SU-DHL-6 (cell line): ENCODE measurements at regions not wholly inside any gene's neighbourhood (a gene's known extent, or its start where the extent isn't known, plus 50 kb on each side); places are given as distances from the start of the nearest gene placed in this dataset.

Experiments
- H2AFZ ChIP-seq: fragments of 200-600 bp; sonication (generic); 2 replicates; pipeline ENCODE4 v1.6.1; 2014; ENCODE audit warnings: low read depth, mild to moderate bottlenecking, moderate library complexity, mixed read lengths, antibody characterized with exemption, low read length; ENCODE audit not compliant: severe bottlenecking
- H3F3A ChIP-seq: fragments of 200-600 bp; shearing (Covaris generic); 2 replicates; pipeline ENCODE4 v1.6.0; 2016; ENCODE audit warnings: antibody characterized with exemption, mild to moderate bottlenecking; ENCODE audit not compliant: insufficient read depth
- H3K27ac ChIP-seq: fragments of 200-600 bp; sonication (generic); 2 replicates; pipeline ENCODE4 v1.5.1; 2016; ENCODE audit warnings: low read depth, mild to moderate bottlenecking, low read length, moderate library complexity, mixed read lengths
- H3K27me3 ChIP-seq: fragments of 200-600 bp; sonication (generic), shearing (Covaris generic); 2 replicates; pipeline ENCODE4 v1.6.0; 2014; ENCODE audit warnings: mild to moderate bottlenecking, low read length
- H3K36me3 ChIP-seq: fragments of 200-600 bp; sonication (generic); 2 replicates; pipeline ENCODE4 v1.6.1; 2014; ENCODE audit warnings: mild to moderate bottlenecking, low read length, mixed read lengths
- H3K4me2 ChIP-seq: fragments of 300-600, 200-600 bp; shearing (Covaris generic), sonication (generic); 2 replicates; pipeline ENCODE4 v1.6.0; 2014; ENCODE audit warnings: low read length, low read depth, mild to moderate bottlenecking; ENCODE audit not compliant: poor library complexity, severe bottlenecking
- H3K4me3 ChIP-seq: fragments of 200-600 bp; sonication (generic); 2 replicates; pipeline ENCODE4 v1.5.1; 2014; ENCODE audit warnings: antibody characterized with exemption, low read length, mild to moderate bottlenecking, mixed read lengths; ENCODE audit not compliant: insufficient read depth, poor library complexity, severe bottlenecking
- H3K79me2 ChIP-seq: fragments of 200-600 bp; sonication (generic); 2 replicates; pipeline ENCODE4 v1.6.1; 2014; ENCODE audit warnings: mild to moderate bottlenecking, low read length, moderate library complexity; ENCODE audit not compliant: insufficient read depth
- H3K9ac ChIP-seq: fragments of 200-600 bp; sonication (generic); 2 replicates; pipeline ENCODE4 v1.7.0; 2014; ENCODE audit warnings: mild to moderate bottlenecking, low read length
- H3K9me2 ChIP-seq: fragments of 200-600 bp; sonication (generic); replicated peaks from 2 replicates; pipeline ENCODE4 v1.6.1; 2014; ENCODE audit warnings: low read length; ENCODE audit not compliant: insufficient read depth
- H3K9me3 ChIP-seq: fragments of 200-600 bp; sonication (generic); 2 replicates; pipeline ENCODE4 v1.6.1; 2014; ENCODE audit warnings: low read length, mixed read lengths; ENCODE audit not compliant: insufficient read depth
- H4K20me1 ChIP-seq: fragments of 200-600 bp; sonication (generic); 2 replicates; pipeline ENCODE4 v1.6.1; 2014; ENCODE audit warnings: low read depth, mild to moderate bottlenecking, antibody characterized with exemption, low read length, moderate library complexity, mixed read lengths
- CTCF ChIP-seq: fragments of 200-600 bp; sonication (generic); IDR thresholded peaks from one replicate; pipeline ENCODE4 v1.5.1; 2017; ENCODE audit warnings: antibody characterized with exemption, mild to moderate bottlenecking, low read length, moderate library complexity; ENCODE audit not compliant: insufficient read depth, poor library complexity, severe bottlenecking
- EZH2phosphoT487 ChIP-seq: fragments of 200-600 bp; sonication (generic), shearing (Covaris generic); conservative IDR thresholded peaks from 2 replicates; pipeline ENCODE4 v1.6.1; 2018; ENCODE audit warnings: mild to moderate bottlenecking, antibody characterized with exemption, low read length, moderate library complexity, mixed read lengths

- no peaks in the 10 kb centered on the region for H3K36me3 ChIP-seq
- TF ChIP-seq CTCF (no peak), EZH2phosphoT487 (no peak)
- H4K20me1 ChIP-seq, result no peaks in the 10 kb centered on the region
- no peaks in the 10 kb centered on the region for H3K9me3 ChIP-seq
- no peak overlapping the region for H3K9ac ChIP-seq
- no peak overlapping the region for H2AFZ ChIP-seq
- no peak overlapping the region for H3K27ac ChIP-seq
- H3F3A ChIP-seq, result no peaks in the 10 kb centered on the region
- H3K79me2 ChIP-seq, result no peaks in the 10 kb centered on the region
- no peak overlapping the region for H3K4me3 ChIP-seq
- no peaks in the 10 kb centered on the region for H3K9me2 ChIP-seq
- no peak overlapping the region for H3K4me2 ChIP-seq
- no peaks in the 10 kb centered on the region for H3K27me3 ChIP-seq
These were observed 99.8 kb upstream of the NR4A3 start for GRCh38 chr9:99721898-99722297.

- Histone ChIP-seq H3K4me3 (no peak overlapping the region), H3K9me3 (no peaks in the 10 kb centered on the region), H4K20me1 (no peaks in the 10 kb centered on the region), H3K27me3 (no peaks in the 10 kb centered on the region), H3K27ac (no peak overlapping the region), H2AFZ (no peak overlapping the region), H3K4me2 (no peak overlapping the region), H3K36me3 (no peaks in the 10 kb centered on the region), H3K9me2 (no peaks in the 10 kb centered on the region), H3F3A (no peaks in the 10 kb centered on the region), H3K79me2 (no peaks in the 10 kb centered on the region), H3K9ac (no peak overlapping the region)
- TF ChIP-seq EZH2phosphoT487, result no peak
- TF ChIP-seq CTCF, result no peak
These were observed 98.8 kb upstream of the NR4A3 start for GRCh38 chr9:99722877-99723276.

GRCh38 chr9:99724640-99725039 lies 97.0 kb upstream of the NR4A3 start:
- Histone ChIP-seq H2AFZ (no peak overlapping the region), H3K4me3 (no peak overlapping the region), H3K79me2 (no peaks in the 10 kb centered on the region), H3F3A (no peaks in the 10 kb centered on the region), H3K9ac (no peak overlapping the region), H4K20me1 (no peaks in the 10 kb centered on the region), H3K9me3 (no peaks in the 10 kb centered on the region), H3K27ac (no peak overlapping the region), H3K27me3 (no peaks in the 10 kb centered on the region), H3K36me3 (no peaks in the 10 kb centered on the region), H3K9me2 (no peaks in the 10 kb centered on the region), H3K4me2 (no peak overlapping the region)
- TF ChIP-seq EZH2phosphoT487, result no peak
- TF ChIP-seq CTCF, result no peak

GRCh38 chr9:99725852-99726251 lies 95.8 kb upstream of the NR4A3 start:
- H4K20me1 ChIP-seq, result no peaks in the 10 kb centered on the region
- no peaks in the 10 kb centered on the region for H3K36me3 ChIP-seq
- no peak overlapping the region for H3K4me2 ChIP-seq
- no peaks in the 10 kb centered on the region for H3K9me2 ChIP-seq
- no peak overlapping the region for H2AFZ ChIP-seq
- H3K27me3 ChIP-seq, result no peaks in the 10 kb centered on the region
- no peak overlapping the region for H3K4me3 ChIP-seq
- no peaks in the 10 kb centered on the region for H3K9me3 ChIP-seq
- H3K9ac ChIP-seq, result no peak overlapping the region
- H3F3A ChIP-seq, result no peaks in the 10 kb centered on the region
- TF ChIP-seq EZH2phosphoT487, result no peak
- no peak for TF ChIP-seq CTCF
- no peak overlapping the region for H3K27ac ChIP-seq
- no peaks in the 10 kb centered on the region for H3K79me2 ChIP-seq
